Immature natural killer cell (primary cell): ENCODE measurements at regions not wholly inside any gene's neighbourhood (a gene's known extent, or its start where the extent isn't known, plus 50 kb on each side); places are given as distances from the start of the nearest gene placed in this dataset.

Source experiments
- DNase-seq, 3 donors: peaks; one replicate each; pipeline ENCODE4 v3.0.0; 2022; ENCODE audit warnings: mixed read lengths in 1 of 3
- H3K27ac Mint-ChIP-seq, 6 donors: one replicate each; pipeline ENCODE4 v1.8.0; 2020; ENCODE audit warnings: mixed read lengths in 6 of 6, mild to moderate bottlenecking in 5 of 6, inconsistent platforms in 4 of 6, moderate library complexity in 3 of 6
- H3K27me3 Mint-ChIP-seq, 3 donors: one replicate each; pipeline ENCODE4 v1.8.0; 2020 to 2021; ENCODE audit warnings: low read depth in 3 of 3, mild to moderate bottlenecking in 3 of 3, mixed read lengths in 3 of 3, moderate library complexity in 3 of 3, inconsistent platforms in 1 of 3
- H3K36me3 Mint-ChIP-seq, 3 donors: one replicate each; pipeline ENCODE4 v1.8.0; 2020; ENCODE audit warnings: mixed read lengths in 3 of 3, inconsistent platforms in 2 of 3, mild to moderate bottlenecking in 2 of 3
- H3K4me1 Mint-ChIP-seq, 2 donors: one replicate each; pipeline ENCODE4 v1.8.0; 2020; ENCODE audit warnings: inconsistent platforms in 2 of 2, mild to moderate bottlenecking in 2 of 2, mixed read lengths in 2 of 2, moderate library complexity in 1 of 2
- H3K4me3 Mint-ChIP-seq, 5 donors: one replicate each; pipeline ENCODE4 v1.8.0; 2020; ENCODE audit warnings: mild to moderate bottlenecking in 5 of 5, mixed read lengths in 5 of 5, inconsistent platforms in 3 of 5, moderate library complexity in 3 of 5
- H3K9me3 Mint-ChIP-seq, 6 donors: one replicate each; pipeline ENCODE4 v1.8.0; 2020; ENCODE audit warnings: mild to moderate bottlenecking in 6 of 6, mixed read lengths in 6 of 6, inconsistent platforms in 4 of 6, moderate library complexity in 3 of 6

DNA sequence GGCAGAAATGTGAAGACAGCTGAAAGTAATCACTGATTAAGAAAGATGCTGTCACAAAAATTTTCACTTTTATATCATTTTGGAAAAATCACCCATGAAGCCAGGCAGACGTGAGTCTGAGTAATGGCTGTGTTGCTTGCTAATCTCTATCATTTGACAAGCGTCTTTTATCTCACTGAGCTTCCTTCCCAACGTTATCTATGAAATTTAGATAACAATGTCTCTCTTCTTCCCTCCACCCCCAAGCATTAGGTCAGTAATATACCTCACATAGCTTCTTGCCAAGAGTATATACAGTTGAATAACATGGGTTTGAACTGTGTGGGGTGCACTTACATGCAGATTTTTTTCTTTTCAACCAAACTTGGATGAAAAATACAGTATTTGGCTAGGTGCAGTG is 388.6 kb upstream of the NRXN1 start:
- no peak for DNase-seq

DNA sequence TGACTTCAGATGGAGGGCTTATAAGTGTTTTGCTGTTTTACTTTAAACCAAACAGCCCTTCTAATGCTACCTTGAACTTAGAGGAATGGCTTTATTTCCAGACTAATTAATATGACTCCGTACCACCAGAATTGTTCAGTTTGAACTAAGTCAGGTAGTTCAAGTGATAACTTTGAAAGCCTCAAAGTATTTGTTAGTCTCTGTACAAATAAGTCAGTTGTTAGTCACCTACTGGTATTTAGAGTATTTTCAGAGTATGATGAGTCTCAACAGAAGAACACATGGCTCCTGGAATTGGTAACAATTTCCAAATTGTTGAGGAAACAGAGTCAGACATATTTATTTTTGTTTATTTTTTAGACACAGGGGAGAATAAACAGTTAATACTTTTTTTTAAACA is 381.8 kb upstream of the NRXN1 start:
- H3K27ac Mint-ChIP-seq: no peak overlapping the region
- no peak overlapping the region for H3K4me3 Mint-ChIP-seq
- H3K27me3 Mint-ChIP-seq: peaks cover 0 to 5% (median 0%) of the 10 kb centered on the region in 3 donors
- no peaks in the 10 kb centered on the region for H3K4me1 Mint-ChIP-seq
- H3K36me3 Mint-ChIP-seq: peaks cover 0 to 3% (median 0%) of the 10 kb centered on the region in 3 donors
- peaks cover 3 to 53% (median 25%) of the 10 kb centered on the region in 6 donors for H3K9me3 Mint-ChIP-seq
- DNase-seq: no peak

More for the DNA sequence above, 388.6 kb upstream of the NRXN1 start:
- H3K27ac Mint-ChIP-seq: no peak overlapping the region
- no peaks in the 10 kb centered on the region for H3K4me1 Mint-ChIP-seq
- H3K27me3 Mint-ChIP-seq: peaks cover 0 to 6% (median 2%) of the 10 kb centered on the region in 3 donors
- peaks cover 0 to 3% (median 3%) of the 10 kb centered on the region in 3 donors for H3K36me3 Mint-ChIP-seq
- H3K4me3 Mint-ChIP-seq: no peak overlapping the region
- H3K9me3 Mint-ChIP-seq: peaks cover 9 to 51% (median 27%) of the 10 kb centered on the region in 6 donors

DNA sequence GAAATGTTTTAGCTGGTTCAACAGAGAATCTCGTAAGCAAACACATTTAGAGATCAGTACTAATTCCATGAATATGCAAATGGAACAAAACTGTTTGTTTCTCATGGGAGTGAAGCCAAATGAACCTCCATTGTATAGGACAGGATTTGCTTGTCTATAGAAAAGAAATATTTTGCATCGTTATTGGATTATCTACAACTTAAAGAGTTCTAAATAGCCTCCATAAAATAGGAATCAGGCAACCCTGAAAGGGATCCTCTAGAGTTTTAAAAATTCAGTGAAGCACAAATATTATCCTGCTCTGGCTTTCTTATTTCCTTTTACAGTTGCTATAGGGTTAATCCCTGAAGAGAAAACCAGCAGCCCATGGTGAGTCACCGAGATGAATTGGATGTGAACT is 378.4 kb upstream of the NRXN1 start:
- no peaks in the 10 kb centered on the region for H3K4me1 Mint-ChIP-seq
- peaks cover 0 to 2% (median 0%) of the 10 kb centered on the region in 3 donors for H3K27me3 Mint-ChIP-seq
- H3K36me3 Mint-ChIP-seq: no peaks in the 10 kb centered on the region
- no peak for DNase-seq
- no peak overlapping the region for H3K27ac Mint-ChIP-seq
- H3K4me3 Mint-ChIP-seq: no peak overlapping the region
- peaks cover 3 to 55% (median 26%) of the 10 kb centered on the region in 6 donors for H3K9me3 Mint-ChIP-seq

DNA sequence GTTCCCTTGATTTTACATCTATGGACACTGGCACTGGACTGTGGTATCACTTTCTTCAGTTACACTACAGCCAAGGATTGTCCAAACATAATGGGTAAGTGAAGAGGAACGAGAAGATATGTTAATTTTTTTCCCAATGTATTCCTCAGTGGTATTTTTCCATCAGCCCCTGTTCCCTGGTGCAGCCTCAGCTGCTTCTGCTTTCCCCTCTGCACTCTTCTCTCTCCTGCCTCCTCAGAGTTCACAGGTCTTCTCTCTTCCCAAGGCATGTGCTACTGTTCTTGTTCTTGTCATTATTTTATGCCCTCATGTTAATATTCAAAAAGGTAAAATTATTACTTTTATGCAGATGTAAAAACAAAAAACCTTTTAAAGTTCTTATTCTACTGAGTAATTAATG is 378.0 kb upstream of the NRXN1 start:
- Mint-ChIP-seq H3K4me1 (no peaks in the 10 kb centered on the region), H3K27ac (no peak overlapping the region), H3K27me3 (peaks cover 0 to 2% (median 0%) of the 10 kb centered on the region in 3 donors), H3K9me3 (peaks cover 6 to 57% (median 26%) of the 10 kb centered on the region in 6 donors), H3K4me3 (no peak overlapping the region), H3K36me3 (no peaks in the 10 kb centered on the region)
- DNase-seq: no peak

DNA sequence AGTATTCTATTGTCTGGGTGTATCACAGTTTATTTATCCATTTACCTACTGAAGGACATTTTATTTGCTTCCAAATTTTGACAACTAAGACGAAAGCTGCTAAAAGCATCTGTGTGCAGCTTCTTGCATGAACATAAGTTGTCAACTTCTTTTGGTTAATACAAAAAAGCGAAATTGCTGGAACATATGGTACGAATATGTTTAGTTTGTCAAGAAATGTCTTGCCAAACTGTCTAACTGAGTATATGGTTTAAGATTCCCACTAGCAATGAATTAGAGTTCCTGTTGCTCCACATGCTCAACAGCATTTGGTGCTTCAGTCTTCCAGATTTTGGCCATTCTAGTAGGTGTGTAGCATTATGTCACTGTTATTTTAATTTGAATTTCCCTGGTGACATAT is 372.3 kb upstream of the NRXN1 start:
- H3K4me1 Mint-ChIP-seq: no peaks in the 10 kb centered on the region
- peaks cover 8 to 57% (median 29%) of the 10 kb centered on the region in 6 donors for H3K9me3 Mint-ChIP-seq
- no peak for DNase-seq
- H3K27me3 Mint-ChIP-seq: peaks cover 0 to 4% (median 0%) of the 10 kb centered on the region in 3 donors
- H3K4me3 Mint-ChIP-seq: no peak overlapping the region
- H3K27ac Mint-ChIP-seq: no peak overlapping the region
- no peaks in the 10 kb centered on the region for H3K36me3 Mint-ChIP-seq

DNA sequence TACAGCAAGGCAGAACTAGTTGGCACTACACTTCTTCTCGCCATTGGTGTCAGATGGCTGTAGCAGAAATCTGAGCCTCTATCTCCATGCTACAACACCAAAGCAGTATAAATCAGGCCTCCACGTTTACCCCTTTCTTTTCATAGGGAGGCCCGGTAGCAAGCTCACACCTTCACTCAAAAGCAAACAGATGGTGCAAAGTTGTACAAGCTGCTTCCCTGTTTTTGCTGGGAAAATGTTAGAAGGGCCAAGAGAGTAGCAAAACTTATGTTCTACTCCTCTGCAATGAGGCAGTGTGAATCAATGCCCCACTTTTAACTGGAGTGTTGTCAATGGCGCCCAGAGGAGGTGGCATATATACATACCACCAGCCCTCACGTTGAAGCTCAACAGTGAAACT is 369.6 kb upstream of the NRXN1 start:
- Mint-ChIP-seq H3K9me3 (peaks cover 13 to 57% (median 34%) of the 10 kb centered on the region in 6 donors), H3K4me1 (no peaks in the 10 kb centered on the region), H3K4me3 (no peak overlapping the region), H3K27ac (no peak overlapping the region), H3K27me3 (peaks cover 0 to 2% (median 2%) of the 10 kb centered on the region in 3 donors), H3K36me3 (no peaks in the 10 kb centered on the region)
- no peak for DNase-seq

DNA sequence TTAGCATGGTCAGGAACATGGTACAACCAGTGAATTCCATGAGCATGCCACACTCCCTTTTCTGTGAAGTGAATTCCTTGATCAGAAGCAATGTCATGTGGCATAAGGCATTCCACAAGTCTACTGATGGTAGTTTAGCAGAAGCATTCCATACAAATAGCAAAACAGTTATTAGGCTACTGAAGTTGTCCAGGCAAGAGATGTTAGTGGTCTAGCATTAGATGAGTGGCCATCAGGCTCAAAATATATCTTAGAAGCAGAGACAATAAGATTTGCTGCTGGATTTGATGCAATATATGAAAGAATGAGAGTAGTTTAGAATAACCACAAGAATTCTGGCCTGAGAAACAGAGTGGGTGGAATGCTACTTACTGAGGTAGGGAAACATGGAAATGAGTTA is 355.3 kb upstream of the NRXN1 start:
- Mint-ChIP-seq H3K4me3 (no peak overlapping the region), H3K27me3 (no peaks in the 10 kb centered on the region), H3K9me3 (peaks cover 11 to 40% (median 30%) of the 10 kb centered on the region in 6 donors), H3K36me3 (no peaks in the 10 kb centered on the region), H3K4me1 (no peaks in the 10 kb centered on the region), H3K27ac (no peak overlapping the region)
- no peak for DNase-seq

DNA sequence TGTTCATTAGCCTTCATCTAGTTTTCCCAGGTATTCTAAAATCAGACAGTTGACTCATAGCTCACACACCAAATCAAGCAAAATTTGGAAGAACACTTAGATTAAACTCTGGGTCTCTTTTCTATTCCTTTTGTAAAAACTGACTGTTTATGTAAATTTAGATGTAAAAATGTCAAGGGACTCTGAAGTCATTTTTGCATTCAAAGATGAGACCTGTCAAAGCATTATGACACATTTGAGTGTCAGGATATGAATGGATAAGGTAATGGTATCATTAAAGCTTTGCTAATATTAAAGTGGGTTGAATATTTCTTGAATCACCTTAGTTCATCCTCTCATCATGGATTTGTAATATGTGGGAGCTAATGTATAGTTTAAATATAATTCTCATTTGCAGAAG is 348.1 kb upstream of the NRXN1 start:
- Mint-ChIP-seq H3K4me3 (no peak overlapping the region), H3K36me3 (no peaks in the 10 kb centered on the region), H3K27me3 (peaks cover 0 to 2% (median 0%) of the 10 kb centered on the region in 3 donors), H3K27ac (no peak overlapping the region), H3K4me1 (no peaks in the 10 kb centered on the region), H3K9me3 (peaks cover 15 to 40% (median 24%) of the 10 kb centered on the region in 6 donors)
- no peak for DNase-seq

DNA sequence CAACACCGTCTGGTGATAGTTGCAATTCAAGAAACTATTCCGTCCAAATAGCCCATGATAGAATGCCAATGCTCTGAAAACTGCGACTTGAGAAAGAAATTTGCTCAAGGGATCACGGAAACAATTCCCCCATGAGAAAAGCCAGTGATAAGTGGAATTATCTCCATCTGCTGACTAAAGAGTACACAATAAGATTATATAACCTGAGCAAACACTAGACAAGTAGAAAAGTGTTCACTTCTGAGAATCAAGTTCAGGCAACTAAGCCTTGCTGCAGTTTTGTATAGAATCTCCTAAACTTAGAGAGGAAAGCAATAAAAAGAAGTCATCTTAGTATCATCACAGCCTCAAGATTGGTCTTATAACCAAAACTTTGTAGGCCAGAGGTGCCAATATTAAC is 336.3 kb upstream of the NRXN1 start:
- Mint-ChIP-seq H3K4me3 (no peak overlapping the region), H3K36me3 (no peaks in the 10 kb centered on the region), H3K4me1 (no peaks in the 10 kb centered on the region), H3K9me3 (peaks cover 6 to 19% (median 14%) of the 10 kb centered on the region in 6 donors), H3K27ac (no peak overlapping the region), H3K27me3 (no peaks in the 10 kb centered on the region)
- DNase-seq: no peak

DNA sequence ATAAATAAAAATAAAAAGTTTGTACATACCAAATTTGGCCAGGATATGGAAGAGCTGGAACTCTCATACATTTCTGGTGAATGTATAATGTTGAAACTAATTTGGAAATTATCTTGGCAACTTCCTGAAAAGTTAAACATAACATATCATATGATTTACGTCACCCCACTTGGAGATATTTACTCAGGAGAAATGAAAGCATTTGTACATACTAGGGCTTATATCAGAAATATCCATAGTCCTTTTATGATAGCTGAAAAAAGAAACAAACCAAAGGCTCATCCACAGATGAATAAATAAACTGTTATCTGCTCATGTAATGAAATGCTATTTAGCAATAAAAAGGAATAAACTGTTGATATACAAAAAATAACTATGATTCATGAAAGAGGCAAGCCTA is 318.2 kb upstream of the NRXN1 start:
- H3K4me3 Mint-ChIP-seq: no peak overlapping the region
- H3K36me3 Mint-ChIP-seq: no peaks in the 10 kb centered on the region
- DNase-seq: no peak
- H3K27ac Mint-ChIP-seq: no peak overlapping the region
- peaks cover 2 to 57% (median 17%) of the 10 kb centered on the region in 6 donors for H3K9me3 Mint-ChIP-seq
- no peaks in the 10 kb centered on the region for H3K27me3 Mint-ChIP-seq
- H3K4me1 Mint-ChIP-seq: no peaks in the 10 kb centered on the region

DNA sequence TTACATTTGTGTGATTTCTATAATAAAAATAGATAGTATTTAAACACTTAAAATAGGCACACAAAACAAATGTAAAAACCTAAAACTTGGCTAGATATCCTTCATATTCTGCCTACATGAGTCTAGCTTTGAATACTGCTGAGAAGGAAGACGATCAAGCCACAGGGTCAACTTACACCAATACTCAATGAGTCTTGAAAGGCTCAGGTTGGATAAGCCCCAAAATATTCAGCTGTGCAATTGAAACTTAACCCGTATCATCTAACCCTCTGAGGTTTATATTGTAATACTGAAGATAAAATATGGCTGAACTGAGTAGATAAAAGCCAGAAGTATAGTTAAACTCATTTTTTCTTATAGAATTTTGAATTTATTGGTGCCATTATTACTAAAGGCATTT is 313.0 kb upstream of the NRXN1 start:
- no peak overlapping the region for H3K27ac Mint-ChIP-seq
- no peaks in the 10 kb centered on the region for H3K36me3 Mint-ChIP-seq
- H3K27me3 Mint-ChIP-seq: no peaks in the 10 kb centered on the region
- H3K9me3 Mint-ChIP-seq: peaks cover 1 to 34% (median 17%) of the 10 kb centered on the region in 6 donors
- no peaks in the 10 kb centered on the region for H3K4me1 Mint-ChIP-seq
- no peak overlapping the region for H3K4me3 Mint-ChIP-seq
- no peak for DNase-seq

DNA sequence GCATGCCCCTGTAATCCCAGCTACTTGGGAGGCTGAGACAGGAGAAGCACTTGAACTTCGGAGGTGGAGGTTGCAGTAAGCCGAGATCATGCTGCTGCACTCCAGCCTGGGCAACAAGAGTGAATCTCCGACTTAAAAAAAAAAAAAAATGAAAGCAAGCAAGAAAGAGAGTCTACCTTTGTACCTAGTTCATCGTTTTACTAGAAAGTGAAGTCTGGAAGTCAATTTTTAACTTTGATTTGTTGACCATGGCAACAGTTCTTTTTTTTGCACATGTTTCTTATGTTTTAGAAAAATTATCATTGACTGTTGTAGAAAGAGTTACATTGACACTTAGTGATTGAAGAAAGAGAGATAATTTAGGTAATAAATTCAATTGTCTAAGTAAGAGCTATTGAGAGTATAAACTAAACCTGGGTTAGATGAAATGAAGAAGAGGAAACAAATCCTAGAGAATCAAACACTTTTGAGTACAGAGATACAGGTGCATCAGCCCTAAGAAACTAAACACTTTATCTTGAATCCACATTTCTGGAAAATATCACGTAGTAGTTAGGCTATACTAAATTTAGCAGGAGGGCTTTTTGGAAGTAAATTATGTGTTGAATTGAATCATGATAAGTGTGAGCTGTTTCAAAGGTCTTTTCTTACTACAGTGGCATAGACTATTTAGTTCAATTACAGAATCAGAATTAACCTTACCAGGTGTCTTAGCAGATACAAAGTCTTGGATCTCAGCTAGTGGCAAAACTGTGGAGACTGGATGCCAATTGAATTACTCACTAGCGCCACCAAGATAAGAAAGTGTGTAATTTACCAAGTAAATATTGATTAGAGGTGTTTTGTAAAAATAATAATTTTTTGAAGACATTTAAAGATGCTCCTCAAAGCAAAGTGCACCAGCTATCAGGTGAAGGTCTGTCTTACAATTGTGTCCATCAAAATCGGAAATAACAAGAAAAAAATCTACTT is 303.4 kb upstream of the NRXN1 start:
- Mint-ChIP-seq H3K4me1 (no peaks in the 10 kb centered on the region), H3K36me3 (no peaks in the 10 kb centered on the region), H3K4me3 (no peak overlapping the region), H3K27ac (no peak overlapping the region), H3K27me3 (no peaks in the 10 kb centered on the region), H3K9me3 (peaks cover 11 to 43% (median 24%) of the 10 kb centered on the region in 6 donors)
- no peak for DNase-seq

DNA sequence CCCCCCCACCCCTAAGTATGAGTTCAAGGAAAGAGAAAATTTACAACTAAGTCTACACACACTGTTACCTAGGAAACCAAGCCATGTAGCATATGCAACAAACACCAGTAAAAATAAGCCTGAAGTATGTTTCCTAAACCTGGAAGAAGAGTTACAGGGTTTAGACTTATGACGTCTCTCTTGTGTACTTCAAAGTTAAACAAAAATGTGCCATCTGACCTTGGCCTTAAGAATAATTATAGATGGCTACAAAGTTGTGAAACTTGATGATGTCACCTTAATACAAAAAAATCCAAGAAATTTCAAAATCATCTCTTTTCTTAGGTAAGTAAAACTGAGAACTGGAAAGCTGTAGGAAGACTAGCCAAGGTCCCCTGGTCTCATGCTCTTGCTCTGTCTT is 297.6 kb upstream of the NRXN1 start:
- no peaks in the 10 kb centered on the region for H3K4me1 Mint-ChIP-seq
- H3K27me3 Mint-ChIP-seq: no peaks in the 10 kb centered on the region
- peaks cover 0 to 49% (median 30%) of the 10 kb centered on the region in 6 donors for H3K9me3 Mint-ChIP-seq
- H3K4me3 Mint-ChIP-seq: no peak overlapping the region
- no peaks in the 10 kb centered on the region for H3K36me3 Mint-ChIP-seq
- H3K27ac Mint-ChIP-seq: no peak overlapping the region
- no peak for DNase-seq

DNA sequence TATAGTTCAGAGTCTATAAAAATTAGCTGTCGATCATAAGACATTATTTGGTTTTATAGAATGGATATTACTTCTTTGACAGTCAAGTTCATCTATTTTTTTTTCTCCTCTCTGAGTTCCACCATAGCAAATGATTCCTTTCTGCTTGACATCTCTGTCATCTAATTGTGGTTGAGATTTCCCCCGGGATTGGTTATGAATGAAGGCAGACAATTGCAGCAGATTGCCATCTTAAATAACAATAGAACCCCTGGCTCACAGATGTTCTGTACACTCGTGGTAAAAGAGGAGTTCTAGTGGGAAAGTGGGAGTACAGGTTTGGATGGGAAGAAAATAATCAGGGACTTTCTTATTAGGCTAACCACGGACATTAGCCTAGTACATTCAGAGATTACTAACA is 292.1 kb upstream of the NRXN1 start:
- no peak for DNase-seq
- no peak overlapping the region for H3K27ac Mint-ChIP-seq
- no peak overlapping the region for H3K4me3 Mint-ChIP-seq
- H3K27me3 Mint-ChIP-seq: peaks cover 0 to 2% (median 0%) of the 10 kb centered on the region in 3 donors
- no peaks in the 10 kb centered on the region for H3K4me1 Mint-ChIP-seq
- H3K9me3 Mint-ChIP-seq: peaks cover 7 to 52% (median 34%) of the 10 kb centered on the region in 6 donors
- H3K36me3 Mint-ChIP-seq: no peaks in the 10 kb centered on the region
